ENCODE measurements at regions not wholly inside any gene's neighbourhood (a gene's known extent, or its start where the extent isn't known, plus 50 kb on each side); places are given as distances from the start of the nearest gene placed in this dataset.

DNA sequence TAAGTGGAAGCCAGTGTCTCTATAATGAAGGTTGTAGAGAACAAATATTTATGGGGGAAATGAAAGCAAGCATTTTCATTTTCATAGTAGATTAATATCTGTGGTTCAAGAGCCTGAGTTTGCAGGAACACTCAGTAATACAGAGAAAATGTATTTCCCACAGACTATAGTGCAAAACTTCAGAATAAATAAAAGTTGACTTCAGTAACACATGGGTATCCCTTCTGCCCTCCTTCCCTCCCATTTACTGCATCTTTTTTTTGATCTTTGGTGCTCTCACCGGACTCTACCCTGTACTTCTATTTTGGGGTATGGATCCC, 75.3 kb upstream of the AMN1 start:
- Mint-ChIP-seq H3K27me3 (ENCODE audit: insufficient read depth, unreplicated experiment) (no peaks in the 10 kb centered on the region), H3K27ac (ENCODE audit: unreplicated experiment) (peak overlapping the region; percentile 54), H3K4me1 (ENCODE audit: low read depth, unreplicated experiment) (peaks cover 35% of the 10 kb centered on the region), H3K9me3 (ENCODE audit: unreplicated experiment) (peaks cover 19% of the 10 kb centered on the region), H3K4me3 (ENCODE audit: unreplicated experiment) (no peak overlapping the region), H3K36me3 (ENCODE audit: insufficient read depth, unreplicated experiment) (peaks cover 7% of the 10 kb centered on the region)
- H3K9me3 ChIP-seq = peaks cover 22% of the 10 kb centered on the region
- H3K4me1 ChIP-seq = peaks cover 20% of the 10 kb centered on the region
- no TSS peak for BruUV-seq (replicated peaks)
- H3K4me3 ChIP-seq (ENCODE audit: low read depth, low read length) = no peak overlapping the region
- TF ChIP-seq, protein P1, sequence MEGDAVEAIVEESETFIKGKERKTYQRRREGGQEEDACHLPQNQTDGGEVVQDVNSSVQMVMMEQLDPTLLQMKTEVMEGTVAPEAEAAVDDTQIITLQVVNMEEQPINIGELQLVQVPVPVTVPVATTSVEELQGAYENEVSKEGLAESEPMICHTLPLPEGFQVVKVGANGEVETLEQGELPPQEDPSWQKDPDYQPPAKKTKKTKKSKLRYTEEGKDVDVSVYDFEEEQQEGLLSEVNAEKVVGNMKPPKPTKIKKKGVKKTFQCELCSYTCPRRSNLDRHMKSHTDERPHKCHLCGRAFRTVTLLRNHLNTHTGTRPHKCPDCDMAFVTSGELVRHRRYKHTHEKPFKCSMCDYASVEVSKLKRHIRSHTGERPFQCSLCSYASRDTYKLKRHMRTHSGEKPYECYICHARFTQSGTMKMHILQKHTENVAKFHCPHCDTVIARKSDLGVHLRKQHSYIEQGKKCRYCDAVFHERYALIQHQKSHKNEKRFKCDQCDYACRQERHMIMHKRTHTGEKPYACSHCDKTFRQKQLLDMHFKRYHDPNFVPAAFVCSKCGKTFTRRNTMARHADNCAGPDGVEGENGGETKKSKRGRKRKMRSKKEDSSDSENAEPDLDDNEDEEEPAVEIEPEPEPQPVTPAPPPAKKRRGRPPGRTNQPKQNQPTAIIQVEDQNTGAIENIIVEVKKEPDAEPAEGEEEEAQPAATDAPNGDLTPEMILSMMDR (IDR thresholded peaks at IDR 0.05; ENCODE audit: insufficient read depth in 1 of 2, low read depth in 1 of 2, low read length in 1 of 2, severe bottlenecking in 1 of 2, unreplicated experiment in 1 of 2) = no peak
- no peaks in the 10 kb centered on the region for H3K27me3 ChIP-seq (replicated peaks; ENCODE audit: control insufficient read depth, insufficient read depth, low read length)
- ChIA-PET CTCF (no interaction called here), POLR2A (no interaction called here)
- intact Hi-C loops (cut with micrococcal nuclease; ENCODE audit: unreplicated experiment) = no loop called here
- no peak for DNase-seq
- no peaks in the 10 kb centered on the region for H3K36me3 ChIP-seq (ENCODE audit: control insufficient read depth, insufficient read depth, low read length)

DNA sequence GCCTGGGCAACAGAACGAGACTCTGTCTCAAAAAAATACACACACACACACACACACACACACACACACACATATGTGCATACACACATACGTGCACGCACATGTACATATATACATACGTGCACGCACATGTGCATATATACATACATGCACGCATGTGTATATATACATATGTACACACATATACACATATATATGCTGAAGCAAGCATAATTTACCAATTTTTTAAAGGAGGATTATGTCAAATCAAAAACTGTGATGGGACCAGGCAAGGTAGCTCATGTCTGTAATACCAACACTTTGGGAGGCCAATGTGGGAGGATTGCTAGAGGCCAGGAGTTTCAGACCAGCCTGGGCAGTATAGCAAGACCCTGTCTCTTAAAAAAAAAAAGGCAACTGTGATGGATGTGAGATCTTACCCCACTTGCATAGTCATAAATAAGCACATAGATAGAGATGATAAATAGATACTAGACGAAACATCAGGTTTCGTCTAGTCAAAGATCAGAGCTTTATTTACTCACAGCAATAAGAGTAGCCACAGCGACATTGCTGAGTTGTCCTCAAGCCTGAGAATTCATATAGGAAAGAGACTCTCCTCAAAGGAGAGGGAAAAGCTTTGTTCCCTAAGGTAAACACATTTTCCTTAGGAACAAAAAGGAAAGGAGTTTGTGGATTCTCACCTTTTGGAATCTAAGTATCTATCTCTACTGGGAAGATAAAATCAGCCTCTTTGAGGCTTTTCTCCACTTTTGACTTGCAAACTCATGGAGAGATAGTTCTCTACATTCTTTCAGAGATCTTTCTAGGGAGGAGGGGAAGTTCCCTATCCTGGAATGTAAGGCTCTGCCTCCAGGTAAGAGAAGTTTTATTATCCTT, 74.7 kb upstream of the AMN1 start:
- CTCF ChIA-PET = no interaction called here
- Mint-ChIP-seq H3K9me3 (ENCODE audit: unreplicated experiment) (peaks cover 19% of the 10 kb centered on the region), H3K4me1 (ENCODE audit: low read depth, unreplicated experiment) (peaks cover 35% of the 10 kb centered on the region)

DNA sequence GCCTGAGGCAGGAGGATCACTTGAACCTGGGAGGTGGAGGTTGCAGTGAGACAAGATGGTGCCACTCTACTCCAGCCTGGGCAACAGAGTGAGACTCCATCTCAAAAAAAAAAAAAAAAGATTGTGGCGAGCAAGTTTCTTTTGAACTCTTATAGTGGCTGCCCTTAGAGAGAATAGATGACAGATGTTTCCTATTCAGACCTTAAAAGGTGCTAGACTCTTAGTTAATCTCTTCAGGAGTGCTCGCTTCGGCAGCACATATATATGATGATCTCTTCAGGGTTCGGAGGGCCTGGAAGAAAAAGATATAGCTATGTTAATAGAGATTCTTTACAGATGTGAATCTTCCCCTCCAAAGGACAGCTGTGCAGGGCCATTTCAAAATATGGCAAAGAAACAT, 73.1 kb upstream of the AMN1 start:
- ChIA-PET CTCF (no interaction called here), POLR2A (no interaction called here)

More for the DNA sequence above, 74.7 kb upstream of the AMN1 start:
- no peak overlapping the region for H3K4me3 Mint-ChIP-seq (ENCODE audit: unreplicated experiment)
- Histone ChIP-seq H3K27me3 (replicated peaks; ENCODE audit: control insufficient read depth, insufficient read depth, low read length) (no peaks in the 10 kb centered on the region), H3K9me3 (peaks cover 22% of the 10 kb centered on the region), H3K36me3 (ENCODE audit: control insufficient read depth, insufficient read depth, low read length) (no peaks in the 10 kb centered on the region), H3K4me3 (ENCODE audit: low read depth, low read length) (no peak overlapping the region), H3K4me1 (peaks cover 20% of the 10 kb centered on the region)
- H3K27me3 Mint-ChIP-seq (ENCODE audit: insufficient read depth, unreplicated experiment) = no peaks in the 10 kb centered on the region
- intact Hi-C loops (cut with micrococcal nuclease; ENCODE audit: unreplicated experiment) = loop anchor here (2.0 kb wide), 1 partner anchor 31 kb away; no protein-coding TSS in a partner anchor
- DNase-seq = no peak
- POLR2A ChIA-PET = interaction anchor here (0.6 kb wide), 1 partner anchor 10 kb away, joined by 4 read pairs; no protein-coding TSS in a partner anchor
- H3K36me3 Mint-ChIP-seq (ENCODE audit: insufficient read depth, unreplicated experiment) = peaks cover 7% of the 10 kb centered on the region
- TF ChIP-seq, protein P1 (IDR thresholded peaks at IDR 0.05; ENCODE audit: insufficient read depth in 1 of 2, low read depth in 1 of 2, low read length in 1 of 2, severe bottlenecking in 1 of 2, unreplicated experiment in 1 of 2) = no peak
- TSS peak; percentile 53 for BruUV-seq (replicated peaks)
- peak overlapping the region; percentile 54 for H3K27ac Mint-ChIP-seq (ENCODE audit: unreplicated experiment)

More for the DNA sequence above, 73.1 kb upstream of the AMN1 start:
- Histone ChIP-seq H3K4me1 (peaks cover 9% of the 10 kb centered on the region), H3K9me3 (peaks cover 31% of the 10 kb centered on the region), H3K36me3 (ENCODE audit: control insufficient read depth, insufficient read depth, low read length) (no peaks in the 10 kb centered on the region), H3K27me3 (replicated peaks; ENCODE audit: control insufficient read depth, insufficient read depth, low read length) (no peaks in the 10 kb centered on the region), H3K4me3 (ENCODE audit: low read depth, low read length) (no peak overlapping the region)
- Mint-ChIP-seq H3K27me3 (ENCODE audit: insufficient read depth, unreplicated experiment) (no peaks in the 10 kb centered on the region), H3K27ac (ENCODE audit: unreplicated experiment) (no peak overlapping the region), H3K36me3 (ENCODE audit: insufficient read depth, unreplicated experiment) (peaks cover 7% of the 10 kb centered on the region), H3K4me3 (ENCODE audit: unreplicated experiment) (no peak overlapping the region), H3K9me3 (ENCODE audit: unreplicated experiment) (peaks cover 33% of the 10 kb centered on the region), H3K4me1 (ENCODE audit: low read depth, unreplicated experiment) (peaks cover 19% of the 10 kb centered on the region)
- TF ChIP-seq, protein P1 (IDR thresholded peaks at IDR 0.05; ENCODE audit: insufficient read depth in 1 of 2, low read depth in 1 of 2, low read length in 1 of 2, severe bottlenecking in 1 of 2, unreplicated experiment in 1 of 2) = no peak
- no peak for DNase-seq
- intact Hi-C loops (cut with micrococcal nuclease; ENCODE audit: unreplicated experiment) = loop anchor here (2.0 kb wide), 1 partner anchor 29 kb away; no protein-coding TSS in a partner anchor
- BruUV-seq (replicated peaks) = no TSS peak
